Endothelial cell of umbilical vein (primary cell): ENCODE measurements at regions not wholly inside any gene's neighbourhood (a gene's known extent, or its start where the extent isn't known, plus 50 kb on each side); places are given as distances from the start of the nearest gene placed in this dataset.

Experiments
- BruUV-seq: library from RNA; stranded (reverse); fragments of 400-500 nt; replicated peaks from 2 replicates; lab custom pipeline; 2021; lab: Mats Ljungman, UMichigan
- CTCF ChIA-PET: fragments of 300-600, 350-600 bp; sonication (Branson Sonifier 250); formaldehyde crosslinking; loops from one replicate; lab custom pipeline; 2021; ENCODE audit warnings: antibody characterized with exemption, inconsistent platforms; lab: Charles Lee
- POLR2A ChIA-PET: fragments of 300-600, 350-600 bp; sonication (Branson Sonifier 250); formaldehyde crosslinking; loops from one replicate; lab custom pipeline; 2021; ENCODE audit warnings: antibody characterized with exemption, inconsistent platforms; lab: Charles Lee
- DNase-seq: peaks from one replicate; pipeline ENCODE4 v3.0.0-alpha.2; 2011; ENCODE audit warnings: low read depth, low spot score
- FAIRE-seq: peaks from 2 replicates; lab custom pipeline; 2011; peaks lifted over from hg19 to GRCh38; lab: Jason Lieb, UNC
- H2AFZ ChIP-seq: 2 replicates; pipeline ENCODE4 v1.6.0; 2012; ENCODE audit warnings: low read depth, low read length, control low read depth, inconsistent platforms
- H3K27ac ChIP-seq: 2 replicates; pipeline ENCODE4 v1.5.1; 2011; ENCODE audit warnings: low read depth, mild to moderate bottlenecking, control low read depth, low read length, moderate library complexity; ENCODE audit not compliant: insufficient read depth
- H3K27me3 ChIP-seq, 2 experiments: 2 replicates each; pipeline versions ENCODE4 v1.6.0 to v1.6.1; 2011; ENCODE audit warnings: low read length in 2 of 2, mixed read lengths in 1 of 2; ENCODE audit not compliant: control insufficient read depth in 2 of 2, insufficient read depth in 2 of 2
- H3K36me3 ChIP-seq, 2 experiments: 2 replicates in 1 of 2; 3 replicates in 1 of 2; pipeline ENCODE4 v1.5.1; 2011; ENCODE audit warnings: low read length in 2 of 2, mild to moderate bottlenecking in 1 of 2, moderate library complexity in 1 of 2; ENCODE audit not compliant: control insufficient read depth in 2 of 2, insufficient read depth in 2 of 2; ENCODE audit errors: extremely low read depth in 1 of 2
- H3K4me1 ChIP-seq: 3 replicates; pipeline ENCODE4 v1.5.1; 2011; ENCODE audit warnings: mild to moderate bottlenecking, low read length; ENCODE audit not compliant: control insufficient read depth, insufficient read depth; ENCODE audit errors: extremely low read depth
- H3K4me2 ChIP-seq: 2 replicates; pipeline ENCODE4 v1.6.1; 2011; ENCODE audit warnings: low read length, control low read depth, mixed read lengths; ENCODE audit not compliant: insufficient read depth
- H3K4me3 ChIP-seq, 3 experiments: fragments of 200-600 bp in 1 of 3; sonication (generic), shearing (Covaris generic) in 1 of 3; replicated peaks in 1 of 3; 2 replicates each; pipeline ENCODE4 v1.5.1; 2011 to 2016; ENCODE audit warnings: control low read depth in 3 of 3, low read length in 3 of 3, mild to moderate bottlenecking in 2 of 3, inconsistent platforms in 1 of 3, low read depth in 1 of 3, moderate library complexity in 1 of 3; ENCODE audit not compliant: insufficient read depth in 1 of 3
- H3K79me2 ChIP-seq: 2 replicates; pipeline ENCODE4 v1.6.0; 2012; ENCODE audit warnings: low read length, inconsistent platforms; ENCODE audit not compliant: control insufficient read depth, insufficient read depth
- H3K9ac ChIP-seq: replicated peaks from 2 replicates; pipeline ENCODE3; 2011; ENCODE audit warnings: low read length, control low read depth; ENCODE audit not compliant: insufficient read depth; ENCODE audit errors: extremely low read depth
- H3K9me1 ChIP-seq: replicated peaks from 3 replicates; pipeline ENCODE4 v1.6.0; 2011; ENCODE audit warnings: mild to moderate bottlenecking, low read length; ENCODE audit not compliant: control insufficient read depth, insufficient read depth; ENCODE audit errors: extremely low read depth
- H3K9me3 ChIP-seq: replicated peaks from 2 replicates; pipeline ENCODE4 v1.5.1; 2012; ENCODE audit warnings: low read length, inconsistent platforms; ENCODE audit not compliant: control insufficient read depth, insufficient read depth
- H4K20me1 ChIP-seq: replicated peaks from 2 replicates; pipeline ENCODE3; 2011; ENCODE audit warnings: mild to moderate bottlenecking, low read length; ENCODE audit not compliant: control insufficient read depth, insufficient read depth; ENCODE audit errors: extremely low read depth
- CTCF ChIP-seq, 2 donors: IDR thresholded peaks; 1 replicate in 1 of 2; 2 replicates in 1 of 2; pipeline ENCODE4 v1.5.1; 2011; ENCODE audit warnings: low read length in 2 of 2, mild to moderate bottlenecking in 2 of 2, moderate library complexity in 2 of 2, control low read depth in 1 of 2, inconsistent platforms in 1 of 2, low read depth in 1 of 2; ENCODE audit not compliant: insufficient read depth in 1 of 2; ENCODE audit errors: extremely low read depth in 1 of 2
- JUN ChIP-seq: IDR thresholded peaks from 2 replicates; pipeline ENCODE4 v1.6.1; 2011; ENCODE audit warnings: borderline replicate concordance, low read depth; ENCODE audit not compliant: insufficient read length, insufficient read depth
- MAX ChIP-seq: IDR thresholded peaks from 2 replicates; pipeline ENCODE4 v1.6.1; 2011; ENCODE audit not compliant: insufficient read depth, insufficient read length
- MYC ChIP-seq: IDR thresholded peaks from one replicate; pipeline ENCODE4 v1.6.1; 2011; ENCODE audit warnings: mild to moderate bottlenecking, low read depth, low read length
- POLR2A ChIP-seq: IDR thresholded peaks from 2 replicates; pipeline ENCODE4 v1.6.1; 2012; ENCODE audit warnings: low read depth, mild to moderate bottlenecking, control low read depth, low read length
- POLR2AphosphoS5 ChIP-seq: IDR thresholded peaks from 2 replicates; pipeline ENCODE4 v1.6.1; 2012; ENCODE audit warnings: low read depth, mild to moderate bottlenecking, control low read depth, low read length, moderate library complexity; ENCODE audit not compliant: insufficient read depth
- dilution Hi-C: fragments of 300-500 bp; cut with MboI; formaldehyde crosslinking; loops from one replicate; pipeline ENCODE4 v1.15.0; 2019; ENCODE audit warnings: low sequenced_read_pairs; ENCODE audit not compliant: extremely low pct_ligation_motif_present
- intact Hi-C: fragments of 100-400 bp; cut with micrococcal nuclease; formaldehyde crosslinking; loops from one replicate; pipeline ENCODE4 v1.10.0; 2022

GRCh38 chr18:29250843-29251242 is 1073.9 kb upstream of the CDH2 start:
- Histone ChIP-seq H3K4me3 (no peak overlapping the region), H4K20me1 (no peaks in the 10 kb centered on the region), H3K27me3 (no peaks in the 10 kb centered on the region), H3K9me3 (no peaks in the 10 kb centered on the region), H2AFZ (no peak overlapping the region), H3K9ac (no peak overlapping the region), H3K4me1 (no peaks in the 10 kb centered on the region), H3K79me2 (no peaks in the 10 kb centered on the region), H3K9me1 (no peaks in the 10 kb centered on the region), H3K4me2 (no peak overlapping the region), H3K36me3 (no peaks in the 10 kb centered on the region), H3K27ac (no peak overlapping the region)
- intact Hi-C loops = no loop called here
- DNase-seq = no peak
- POLR2A ChIA-PET = no interaction called here
- CTCF ChIA-PET = no interaction called here
- dilution Hi-C loops = no loop called here
- BruUV-seq = no TSS peak
- TF ChIP-seq MAX (no peak), POLR2A (no peak)
- FAIRE-seq = no peak

GRCh38 chr18:29250259-29250658 is 1073.3 kb upstream of the CDH2 start:
- Histone ChIP-seq H3K9ac (no peak overlapping the region), H3K79me2 (no peaks in the 10 kb centered on the region), H3K27me3 (no peaks in the 10 kb centered on the region), H3K36me3 (no peaks in the 10 kb centered on the region), H3K9me1 (no peaks in the 10 kb centered on the region), H2AFZ (no peak overlapping the region), H3K27ac (no peak overlapping the region), H3K4me1 (no peaks in the 10 kb centered on the region), H3K9me3 (no peaks in the 10 kb centered on the region), H4K20me1 (no peaks in the 10 kb centered on the region), H3K4me3 (no peak overlapping the region), H3K4me2 (no peak overlapping the region)
- BruUV-seq = no TSS peak
- FAIRE-seq = no peak
- TF ChIP-seq MYC (no peak), POLR2A (no peak), CTCF (IDR thresholded peaks at IDR 0.05; ENCODE audit: extremely low read depth in 1 of 2, insufficient read depth in 1 of 2, low read depth in 1 of 2, low read length in 2 of 2) (no peak), JUN (no peak), MAX (no peak), POLR2AphosphoS5 (no peak)
- CTCF ChIA-PET = no interaction called here
- no peak for DNase-seq
- dilution Hi-C loops = no loop called here
- POLR2A ChIA-PET = no interaction called here
- intact Hi-C loops = no loop called here
